BJ (cell line): ENCODE measurements at regions not wholly inside any gene's neighbourhood (a gene's known extent, or its start where the extent isn't known, plus 50 kb on each side); places are given as distances from the start of the nearest gene placed in this dataset.

Experiments used
- CTCF ChIA-PET: fragments of 350-600 bp; formaldehyde crosslinking; extraction: SDS; loops from one replicate; lab custom pipeline; 2021; ENCODE audit warnings: antibody characterized with exemption, inconsistent platforms; lab: Yijun Ruan, JAX
- POLR2A ChIA-PET: fragments of 300-600 bp; sonication (Branson Sonifier 250); formaldehyde crosslinking; extraction: SDS; loops from one replicate; lab custom pipeline; 2021; ENCODE audit warnings: antibody characterized with exemption; lab: Charles Lee
- DNase-seq: peaks from one replicate; pipeline ENCODE4 v3.0.0-alpha.2; 2011; ENCODE audit warnings: low read depth
- H3K27me3 ChIP-seq: 2 replicates; pipeline ENCODE4 v1.6.0; 2011; ENCODE audit warnings: low read length; ENCODE audit not compliant: control insufficient read depth, insufficient read depth
- H3K36me3 ChIP-seq: 2 replicates; pipeline ENCODE4 v1.5.1; 2011; ENCODE audit warnings: low read length; ENCODE audit not compliant: control insufficient read depth, insufficient read depth
- H3K4me3 ChIP-seq: 2 replicates; pipeline ENCODE4 v1.5.1; 2011; ENCODE audit warnings: low read depth, mild to moderate bottlenecking, control low read depth, low read length
- CTCF ChIP-seq: IDR thresholded peaks from 2 replicates; pipeline ENCODE4 v1.5.1; 2011; ENCODE audit warnings: low read depth, mild to moderate bottlenecking, control low read depth, inconsistent platforms, low read length, moderate library complexity; ENCODE audit not compliant: insufficient read depth

- CTCF ChIA-PET, result no interaction called here
- H3K36me3 ChIP-seq, result no peaks in the 10 kb centered on the region
Measured at GRCh38 chr21:36627242-36627641, 71.7 kb upstream of the SIM2 start.

GRCh38 chr21:36628106-36628505 is 70.8 kb upstream of the SIM2 start:
- no peaks in the 10 kb centered on the region for H3K36me3 ChIP-seq
- H3K4me3 ChIP-seq, result no peak overlapping the region
- H3K27me3 ChIP-seq, result peaks cover 24% of the 10 kb centered on the region
- POLR2A ChIA-PET, result no interaction called here
- TF ChIP-seq CTCF, result no peak
- DNase-seq, result no peak
- CTCF ChIA-PET, result interaction anchor here (4.7 kb wide), 1 partner anchor 297 kb away, joined by 70 read pairs; no protein-coding TSS in a partner anchor

More at GRCh38 chr21:36627242-36627641, 71.7 kb upstream of the SIM2 start:
- Histone ChIP-seq H3K27me3 (peaks cover 19% of the 10 kb centered on the region), H3K4me3 (no peak overlapping the region)
- POLR2A ChIA-PET, result no interaction called here
- TF ChIP-seq CTCF, result no peak
- DNase-seq, result no peak

- H3K27me3 ChIP-seq, result peaks cover 26% of the 10 kb centered on the region
- POLR2A ChIA-PET, result no interaction called here
- no peak overlapping the region for H3K4me3 ChIP-seq
- CTCF ChIA-PET, result interaction anchor here (0.7 to 4.7 kb wide), 3 partner anchors 39 to 306 kb away, joined by 3 to 70 read pairs (median 3); no protein-coding TSS in a partner anchor
- no peak for TF ChIP-seq CTCF
- H3K36me3 ChIP-seq, result no peaks in the 10 kb centered on the region
- DNase-seq, result no peak
Measured at GRCh38 chr21:36628761-36629460, 70.0 kb upstream of the SIM2 start.

- ChIA-PET CTCF (interaction anchor here (0.6 to 4.7 kb wide), 46 partner anchors 9 to 308 kb away, joined by 3 to 70 read pairs (median 4); no protein-coding TSS in a partner anchor), POLR2A (no interaction called here)
- peak; percentile 75 for TF ChIP-seq CTCF
- DNase-seq, result no peak
- Histone ChIP-seq H3K36me3 (no peaks in the 10 kb centered on the region), H3K4me3 (no peak overlapping the region), H3K27me3 (peaks cover 26% of the 10 kb centered on the region)
Measured at GRCh38 chr21:36630485-36631206, 68.3 kb upstream of the SIM2 start.

- no peak for TF ChIP-seq CTCF
- DNase-seq, result no peak
- no peaks in the 10 kb centered on the region for H3K36me3 ChIP-seq
- H3K4me3 ChIP-seq, result no peak overlapping the region
- POLR2A ChIA-PET, result no interaction called here
- peaks cover 9% of the 10 kb centered on the region for H3K27me3 ChIP-seq
- CTCF ChIA-PET, result interaction anchor here (0.6 kb wide), 1 partner anchor 218 kb away, joined by 4 read pairs; no protein-coding TSS in a partner anchor
Measured at GRCh38 chr21:36636016-36636415, 62.9 kb upstream of the SIM2 start.
